HFFc6 (cell line): ENCODE measurements at regions not wholly inside any gene's neighbourhood (a gene's known extent, or its start where the extent isn't known, plus 50 kb on each side); places are given as distances from the start of the nearest gene placed in this dataset.

ENCODE experiments used
- DNase-seq: peaks from one replicate; pipeline ENCODE4 v3.0.0-alpha.2; 2018
- H3K27ac Mint-ChIP-seq: 2 replicates; pipeline ENCODE4 v1.8.0; 2020; ENCODE audit warnings: mild to moderate bottlenecking, mixed read lengths
- H3K27me3 Mint-ChIP-seq: 2 replicates; pipeline ENCODE4 v1.8.0; 2021; ENCODE audit warnings: mild to moderate bottlenecking, moderate library complexity, mixed read lengths; ENCODE audit not compliant: insufficient read depth
- H3K36me3 Mint-ChIP-seq: 2 replicates; pipeline ENCODE4 v1.8.0; 2021; ENCODE audit warnings: low read depth, mixed read lengths
- H3K4me1 Mint-ChIP-seq: 2 replicates; pipeline ENCODE4 v1.8.0; 2020; ENCODE audit warnings: low read depth, mixed read lengths
- H3K4me3 Mint-ChIP-seq: 2 replicates; pipeline ENCODE4 v1.8.0; 2020; ENCODE audit warnings: mild to moderate bottlenecking, moderate library complexity, mixed read lengths
- H3K9me3 Mint-ChIP-seq: 2 replicates; pipeline ENCODE4 v1.8.0; 2020; ENCODE audit warnings: mild to moderate bottlenecking, mixed read lengths
- CTCF ChIP-seq: fragments of 200-600 bp; sonication (generic); IDR thresholded peaks from 2 replicates; pipeline ENCODE4 v1.5.0; 2021; ENCODE audit warnings: antibody characterized with exemption, mild to moderate bottlenecking

GRCh38 chr16:73610605-73611156 is 562.8 kb upstream of the ZFHX3 start:
- Mint-ChIP-seq H3K4me1 (peaks cover 6% of the 10 kb centered on the region; the same call in 1 of the 2 replicates), H3K4me3 (no peak overlapping the region), H3K27ac (no peak overlapping the region), H3K27me3 (peaks cover 6% of the 10 kb centered on the region), H3K9me3 (no peaks in the 10 kb centered on the region), H3K36me3 (no peaks in the 10 kb centered on the region)
- no peak for TF ChIP-seq CTCF
- DNase-seq, result no peak

GRCh38 chr16:73610160-73610559 is 562.2 kb upstream of the ZFHX3 start:
- no peak for DNase-seq
- no peaks in the 10 kb centered on the region for H3K36me3 Mint-ChIP-seq
- H3K27me3 Mint-ChIP-seq, result peaks cover 6% of the 10 kb centered on the region
- no peak for TF ChIP-seq CTCF
- no peak overlapping the region for H3K27ac Mint-ChIP-seq
- H3K4me3 Mint-ChIP-seq, result no peak overlapping the region
- no peaks in the 10 kb centered on the region for H3K9me3 Mint-ChIP-seq
- H3K4me1 Mint-ChIP-seq, result peaks cover 1% of the 10 kb centered on the region; the same call in 1 of the 2 replicates

- Mint-ChIP-seq H3K36me3 (no peaks in the 10 kb centered on the region), H3K4me1 (no peaks in the 10 kb centered on the region; the same call in 1 of the 2 replicates), H3K27me3 (peaks cover 6% of the 10 kb centered on the region), H3K9me3 (no peaks in the 10 kb centered on the region; the same call in 1 of the 2 replicates), H3K27ac (no peak overlapping the region), H3K4me3 (no peak overlapping the region)
- TF ChIP-seq CTCF, result no peak
- DNase-seq, result no peak
These were observed 561.0 kb upstream of the ZFHX3 start for GRCh38 chr16:73608911-73609310.

GRCh38 chr16:73605309-73605708 is 557.4 kb upstream of the ZFHX3 start:
- peaks cover 4% of the 10 kb centered on the region; the same call in 1 of the 2 replicates for H3K27me3 Mint-ChIP-seq
- no peak for TF ChIP-seq CTCF
- H3K4me3 Mint-ChIP-seq, result no peak overlapping the region
- H3K27ac Mint-ChIP-seq, result no peak overlapping the region
- no peak for DNase-seq
- H3K4me1 Mint-ChIP-seq, result no peaks in the 10 kb centered on the region; the same call in 1 of the 2 replicates
- H3K36me3 Mint-ChIP-seq, result no peaks in the 10 kb centered on the region
- peaks cover 6% of the 10 kb centered on the region; the same call in 1 of the 2 replicates for H3K9me3 Mint-ChIP-seq

GRCh38 chr16:73601911-73602310 is 554.0 kb upstream of the ZFHX3 start:
- Mint-ChIP-seq H3K27ac (no peak overlapping the region), H3K4me1 (no peaks in the 10 kb centered on the region; the same call in 1 of the 2 replicates), H3K27me3 (peaks cover 2% of the 10 kb centered on the region), H3K4me3 (no peak overlapping the region), H3K36me3 (no peaks in the 10 kb centered on the region), H3K9me3 (peaks cover 9% of the 10 kb centered on the region; the same call in 1 of the 2 replicates)
- no peak for DNase-seq
- TF ChIP-seq CTCF, result no peak
